Erythroblast (primary cell): ENCODE measurements at regions not wholly inside any gene's neighbourhood (a gene's known extent, or its start where the extent isn't known, plus 50 kb on each side); places are given as distances from the start of the nearest gene placed in this dataset.

ENCODE experiments used
- GATA1 ChIP-seq: IDR thresholded peaks from 2 replicates; pipeline ENCODE4 v1.6.1; 2011; ENCODE audit warnings: low read depth, mild to moderate bottlenecking, control low read depth, low read length, moderate library complexity
- POLR2A ChIP-seq: IDR thresholded peaks from 2 replicates; pipeline ENCODE4 v1.6.1; 2011; ENCODE audit warnings: mild to moderate bottlenecking, low read length

DNA sequence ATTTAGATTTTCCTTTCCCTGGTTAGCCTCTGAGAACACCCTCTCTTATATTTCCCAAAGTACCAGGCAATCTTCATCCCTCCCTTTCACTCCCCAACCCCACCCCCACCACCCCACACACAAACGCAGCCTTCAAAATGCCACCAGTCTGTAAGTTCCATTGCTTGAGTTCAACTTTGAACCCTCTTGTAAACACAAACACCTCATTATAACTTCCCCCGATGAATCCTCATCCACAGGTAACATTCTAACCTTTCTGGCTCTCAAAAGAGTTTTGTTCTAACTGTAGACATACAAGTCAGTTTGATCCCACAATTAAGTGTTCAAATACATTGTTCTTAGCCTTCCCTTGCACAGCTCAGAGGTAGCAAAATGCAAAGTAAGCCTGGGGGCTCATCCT is 199.4 kb upstream of the FOXN3 start:
- TF ChIP-seq POLR2A (no peak), GATA1 (no peak)
